Activated B cell treated with CpG ODN at 0.5 μM for 24 hours (primary cell): ENCODE measurements at regions not wholly inside any gene's neighbourhood (a gene's known extent, or its start where the extent isn't known, plus 50 kb on each side); places are given as distances from the start of the nearest gene placed in this dataset.

Source experiments
- ATAC-seq: fragments of 200-7000 bp; cut with Tn5 transposase; one replicate; pipeline ENCODE4 v1.10.0; 2021; ENCODE audit warnings: low read depth, mild to moderate bottlenecking, moderate library complexity
- CTCF ChIA-PET: fragments of 350-600 bp; sonication (Branson Sonifier 250); formaldehyde crosslinking; loops from one replicate; lab custom pipeline; 2021; ENCODE audit warnings: antibody characterized with exemption; lab: Charles Lee
- POLR2A ChIA-PET: fragments of 350-600 bp; sonication (Branson Sonifier 250); formaldehyde crosslinking; loops from one replicate; lab custom pipeline; 2021; ENCODE audit warnings: antibody characterized with exemption; lab: Charles Lee
- DNase-seq: peaks from one replicate; pipeline ENCODE4 v3.0.0; 2022
- H3K27ac Mint-ChIP-seq: one replicate; pipeline ENCODE4 v1.8.0; 2020; ENCODE audit warnings: mixed read lengths
- H3K27me3 Mint-ChIP-seq: one replicate; pipeline ENCODE4 v1.8.0; 2021; ENCODE audit warnings: mixed read lengths
- H3K36me3 Mint-ChIP-seq: one replicate; pipeline ENCODE4 v1.8.0; 2021; ENCODE audit warnings: low read depth, mixed read lengths
- H3K4me1 Mint-ChIP-seq: one replicate; pipeline ENCODE4 v1.8.0; 2021; ENCODE audit warnings: mixed read lengths
- H3K4me3 Mint-ChIP-seq: one replicate; pipeline ENCODE4 v1.8.0; 2020; ENCODE audit warnings: mild to moderate bottlenecking, mixed read lengths
- H3K9me3 Mint-ChIP-seq: one replicate; pipeline ENCODE4 v1.8.0; 2020; ENCODE audit warnings: mixed read lengths
- CTCF ChIP-seq: fragments of 200-600 bp; IDR thresholded peaks from one replicate; pipeline ENCODE4 v1.8.0; 2022; ENCODE audit warnings: antibody characterized with exemption, mild to moderate bottlenecking
- intact Hi-C: fragments of 100-400 bp; cut with micrococcal nuclease; formaldehyde crosslinking; loops from one replicate; pipeline ENCODE4 v1.15.1; 2024

- no peaks in the 10 kb centered on the region for H3K4me1 Mint-ChIP-seq
- no peak for TF ChIP-seq CTCF
- POLR2A ChIA-PET, result no interaction called here
- intact Hi-C loops, result no loop called here
- H3K9me3 Mint-ChIP-seq, result no peaks in the 10 kb centered on the region
- DNase-seq, result no peak
- H3K27me3 Mint-ChIP-seq, result peaks cover 2% of the 10 kb centered on the region
- CTCF ChIA-PET, result no interaction called here
- no peaks in the 10 kb centered on the region for H3K36me3 Mint-ChIP-seq
- ATAC-seq, result no peak
- H3K27ac Mint-ChIP-seq, result no peak overlapping the region
- H3K4me3 Mint-ChIP-seq, result no peak overlapping the region
Observed at GRCh38 chr3:137820366-137820765, 56.3 kb downstream of the SOX14 start.

- Mint-ChIP-seq H3K9me3 (peaks cover 3% of the 10 kb centered on the region), H3K36me3 (no peaks in the 10 kb centered on the region), H3K27ac (no peak overlapping the region), H3K4me1 (no peaks in the 10 kb centered on the region), H3K4me3 (no peak overlapping the region), H3K27me3 (no peaks in the 10 kb centered on the region)
- DNase-seq (no peak), ATAC-seq (no peak)
- intact Hi-C loops, result no loop called here
- POLR2A ChIA-PET, result no interaction called here
- no peak for TF ChIP-seq CTCF
- CTCF ChIA-PET, result no interaction called here
Observed at GRCh38 chr3:137835096-137835495, 71.0 kb downstream of the SOX14 start.

- ChIA-PET POLR2A (no interaction called here), CTCF (no interaction called here)
- H3K27me3 Mint-ChIP-seq, result peaks cover 7% of the 10 kb centered on the region
- intact Hi-C loops, result no loop called here
- H3K4me1 Mint-ChIP-seq, result no peaks in the 10 kb centered on the region
- no peak overlapping the region for H3K27ac Mint-ChIP-seq
- no peak overlapping the region for H3K4me3 Mint-ChIP-seq
- no peaks in the 10 kb centered on the region for H3K36me3 Mint-ChIP-seq
- no peak for TF ChIP-seq CTCF
- no peaks in the 10 kb centered on the region for H3K9me3 Mint-ChIP-seq
- DNase-seq (no peak), ATAC-seq (no peak)
Observed at GRCh38 chr3:137845194-137845593, 81.1 kb downstream of the SOX14 start.

GRCh38 chr3:137845666-137846065, 81.6 kb downstream of the SOX14 start:
- ChIA-PET CTCF (no interaction called here), POLR2A (no interaction called here)
- H3K27ac Mint-ChIP-seq, result no peak overlapping the region
- no peaks in the 10 kb centered on the region for H3K9me3 Mint-ChIP-seq
- TF ChIP-seq CTCF, result no peak
- no peak for DNase-seq
- intact Hi-C loops, result no loop called here
- H3K36me3 Mint-ChIP-seq, result no peaks in the 10 kb centered on the region
- ATAC-seq, result no peak
- no peak overlapping the region for H3K4me3 Mint-ChIP-seq
- peaks cover 7% of the 10 kb centered on the region for H3K27me3 Mint-ChIP-seq
- no peaks in the 10 kb centered on the region for H3K4me1 Mint-ChIP-seq

- H3K36me3 Mint-ChIP-seq, result no peaks in the 10 kb centered on the region
- intact Hi-C loops, result no loop called here
- H3K27me3 Mint-ChIP-seq, result no peaks in the 10 kb centered on the region
- H3K9me3 Mint-ChIP-seq, result peaks cover 3% of the 10 kb centered on the region
- DNase-seq (no peak), ATAC-seq (no peak)
- H3K27ac Mint-ChIP-seq, result no peak overlapping the region
- H3K4me3 Mint-ChIP-seq, result no peak overlapping the region
- no peak for TF ChIP-seq CTCF
- ChIA-PET CTCF (no interaction called here), POLR2A (no interaction called here)
- H3K4me1 Mint-ChIP-seq, result no peaks in the 10 kb centered on the region
Observed at GRCh38 chr3:137852391-137852830, 88.3 kb downstream of the SOX14 start.
